H1 (cell line): ENCODE measurements at regions not wholly inside any gene's neighbourhood (a gene's known extent, or its start where the extent isn't known, plus 50 kb on each side); places are given as distances from the start of the nearest gene placed in this dataset.

Experiments used
- CTCF ChIA-PET: fragments of 300-600 bp; sonication (Branson Sonifier 250); formaldehyde crosslinking; loops from one replicate; lab custom pipeline; 2021; ENCODE audit not compliant: partially characterized antibody; lab: Charles Lee
- POLR2A ChIA-PET: fragments of 300-600 bp; sonication (Branson Sonifier 250); formaldehyde crosslinking; loops from one replicate; lab custom pipeline; 2021; ENCODE audit warnings: inconsistent platforms; ENCODE audit not compliant: partially characterized antibody; lab: Charles Lee
- DNase-seq, 2 experiments: peaks; one replicate each; pipeline versions ENCODE4 v3.0.0 to v3.0.0-alpha.2; 2010 to 2022; ENCODE audit warnings: low spot score in 2 of 2, low read depth in 1 of 2, mixed read lengths in 1 of 2
- FAIRE-seq: peaks from 2 replicates; lab custom pipeline; 2011; peaks lifted over from hg19 to GRCh38; lab: Jason Lieb, UNC
- H2AFZ ChIP-seq: 2 replicates; pipeline ENCODE4 v1.8.1; 2012; ENCODE audit warnings: low read length, inconsistent platforms
- H2AK5ac ChIP-seq: 2 replicates; pipeline ENCODE4 v1.6.1; 2013; ENCODE audit warnings: low read depth, low read length
- H2BK120ac ChIP-seq: replicated peaks from 2 replicates; pipeline ENCODE3; 2013; ENCODE audit warnings: low read depth, low read length, inconsistent platforms
- H2BK12ac ChIP-seq: 2 replicates; pipeline ENCODE4 v1.6.1; 2013; ENCODE audit warnings: low read depth, low read length
- H2BK15ac ChIP-seq: 2 replicates; pipeline ENCODE4 v1.6.1; 2013; ENCODE audit warnings: low read length
- H2BK20ac ChIP-seq: 2 replicates; pipeline ENCODE4 v1.6.1; 2013; ENCODE audit warnings: low read length
- H2BK5ac ChIP-seq: 2 replicates; pipeline ENCODE4 v1.6.1; 2013; ENCODE audit warnings: low read depth, low read length
- H3K14ac ChIP-seq: 2 replicates; pipeline ENCODE4 v1.6.1; 2013; ENCODE audit warnings: inconsistent platforms; ENCODE audit not compliant: insufficient read length
- H3K18ac ChIP-seq: 2 replicates; pipeline ENCODE4 v1.6.1; 2013; ENCODE audit warnings: low read length; ENCODE audit errors: extremely low read depth
- H3K23ac ChIP-seq: 2 replicates; pipeline ENCODE4 v1.6.1; 2013; ENCODE audit warnings: inconsistent platforms; ENCODE audit not compliant: insufficient read length
- H3K23me2 ChIP-seq: 2 replicates; pipeline ENCODE4 v1.6.1; 2013; ENCODE audit warnings: low read depth, low read length
- H3K27ac ChIP-seq: 2 replicates; pipeline ENCODE4 v1.6.1; 2011; ENCODE audit warnings: low read depth, low read length, inconsistent platforms
- H3K27me3 ChIP-seq, 4 experiments: replicated peaks in 1 of 4; 1 replicate in 1 of 4; 2 replicates in 3 of 4; pipeline versions ENCODE4 v1.6.1 to v1.8.1; 2011 to 2013; ENCODE audit warnings: low read length in 3 of 4, mild to moderate bottlenecking in 3 of 4, inconsistent platforms in 2 of 4, mixed read lengths in 2 of 4, moderate library complexity in 1 of 4; ENCODE audit not compliant: control insufficient read depth in 3 of 4, insufficient read depth in 3 of 4; ENCODE audit errors: extremely low read depth in 1 of 4
- H3K36me3 ChIP-seq, 4 experiments: 2 replicates each; pipeline versions ENCODE4 v1.6.1 to v1.8.1; 2011 to 2013; ENCODE audit warnings: mild to moderate bottlenecking in 4 of 4, low read length in 3 of 4, moderate library complexity in 2 of 4, control low read depth in 1 of 4, inconsistent platforms in 1 of 4; ENCODE audit not compliant: insufficient read depth in 4 of 4, control insufficient read depth in 2 of 4
- H3K4ac ChIP-seq: replicated peaks from 2 replicates; pipeline ENCODE3; 2013; ENCODE audit warnings: low read length, low read depth, mixed read lengths, inconsistent platforms; ENCODE audit not compliant: insufficient read length
- H3K4me1 ChIP-seq, 4 experiments: replicated peaks in 1 of 4; 1 replicate in 1 of 4; 2 replicates in 3 of 4; pipeline versions ENCODE4 v1.6.1 to v1.8.1; 2011 to 2013; ENCODE audit warnings: low read length in 3 of 4, inconsistent platforms in 2 of 4, mixed read lengths in 1 of 4; ENCODE audit not compliant: insufficient read depth in 4 of 4, control insufficient read depth in 3 of 4
- H3K4me2 ChIP-seq, 2 experiments: 2 replicates each; pipeline versions ENCODE4 v1.6.1 to v1.8.1; 2011 to 2013; ENCODE audit warnings: low read depth in 2 of 2, low read length in 2 of 2, control low read depth in 1 of 2, inconsistent platforms in 1 of 2, mild to moderate bottlenecking in 1 of 2; ENCODE audit not compliant: insufficient read depth in 1 of 2
- H3K4me3 ChIP-seq, 4 experiments: fragments of 200-600, 300-600 bp in 1 of 4; sonication (generic), shearing (Covaris generic), sonication (Bioruptor Twin) in 1 of 4; 2 replicates each; pipeline versions ENCODE4 v1.5.1 to v1.8.1; 2011 to 2016; ENCODE audit warnings: low read length in 4 of 4, low read depth in 3 of 4, control low read depth in 2 of 4, inconsistent platforms in 2 of 4, mild to moderate bottlenecking in 2 of 4, mixed read lengths in 1 of 4, moderate library complexity in 1 of 4; ENCODE audit not compliant: insufficient read depth in 2 of 4; ENCODE audit errors: extremely low read depth in 1 of 4
- H3K56ac ChIP-seq: replicated peaks from 2 replicates; pipeline ENCODE3; 2013; ENCODE audit warnings: low read depth, mild to moderate bottlenecking, mixed read lengths, low read length, inconsistent platforms; ENCODE audit not compliant: insufficient read length
- H3K79me1 ChIP-seq: 2 replicates; pipeline ENCODE4 v1.6.1; 2013; ENCODE audit warnings: low read depth, low read length, control low read depth
- H3K79me2 ChIP-seq, 2 experiments: 2 replicates each; pipeline versions ENCODE4 v1.6.1 to v1.8.1; 2012 to 2013; ENCODE audit warnings: low read length in 2 of 2, mild to moderate bottlenecking in 2 of 2, inconsistent platforms in 1 of 2; ENCODE audit not compliant: insufficient read depth in 2 of 2, control insufficient read depth in 1 of 2
- H3K9ac ChIP-seq, 4 experiments: replicated peaks in 1 of 4; 1 replicate in 1 of 4; 2 replicates in 3 of 4; pipeline versions ENCODE4 v1.6.1 to v1.8.1; 2011 to 2013; ENCODE audit warnings: low read depth in 3 of 4, low read length in 3 of 4, control low read depth in 2 of 4, mild to moderate bottlenecking in 2 of 4, moderate library complexity in 2 of 4, inconsistent platforms in 1 of 4; ENCODE audit errors: extremely low read depth in 1 of 4
- H3K9me3 ChIP-seq, 2 experiments: 2 replicates each; pipeline versions ENCODE4 v1.6.1 to v1.8.1; 2012 to 2013; ENCODE audit warnings: mild to moderate bottlenecking in 2 of 2, moderate library complexity in 2 of 2, control low read depth in 1 of 2, inconsistent platforms in 1 of 2, low read depth in 1 of 2, low read length in 1 of 2, mixed read lengths in 1 of 2; ENCODE audit not compliant: insufficient read depth in 2 of 2
- H4K20me1 ChIP-seq, 2 experiments: replicated peaks in 1 of 2; 2 replicates each; pipeline versions ENCODE3 to v1.8.1; 2011 to 2013; ENCODE audit warnings: inconsistent platforms in 2 of 2, low read length in 2 of 2, mild to moderate bottlenecking in 1 of 2; ENCODE audit not compliant: insufficient read depth in 2 of 2, control insufficient read depth in 1 of 2
- H4K5ac ChIP-seq: 2 replicates; pipeline ENCODE4 v1.6.1; 2013; ENCODE audit warnings: low read length, low read depth, mixed read lengths, inconsistent platforms; ENCODE audit not compliant: insufficient read length
- H4K8ac ChIP-seq: 2 replicates; pipeline ENCODE4 v1.8.0; 2013; ENCODE audit warnings: mild to moderate bottlenecking, moderate library complexity, low read length, inconsistent platforms; ENCODE audit not compliant: insufficient read depth; ENCODE audit errors: extremely low read depth
- H4K91ac ChIP-seq: replicated peaks from 2 replicates; pipeline ENCODE3; 2013; ENCODE audit warnings: low read length, mixed read lengths, inconsistent platforms; ENCODE audit not compliant: insufficient read length
- CBX5 ChIP-seq: fragments of 300-800, 300-1000 bp; sonication (generic); IDR thresholded peaks from 2 replicates; pipeline ENCODE4 v1.7.1; 2016; ENCODE audit warnings: antibody characterized with exemption, low read length, low read depth
- FOSL1 ChIP-seq: IDR thresholded peaks from 2 replicates; pipeline ENCODE4 v1.6.1; 2011; ENCODE audit warnings: mild to moderate bottlenecking, low read depth, low read length, moderate library complexity; ENCODE audit not compliant: insufficient read depth
- KDM4A ChIP-seq: IDR thresholded peaks from one replicate; pipeline ENCODE4 v1.7.1; 2012; ENCODE audit warnings: low read depth, mild to moderate bottlenecking, moderate library complexity, low read length, inconsistent platforms; ENCODE audit not compliant: severe bottlenecking
- RAD21 ChIP-seq, 2 experiments: IDR thresholded peaks in 1 of 2; conservative IDR thresholded peaks in 1 of 2; 2 replicates each; pipeline ENCODE4 v1.6.1; 2011; ENCODE audit warnings: low read depth in 2 of 2, low read length in 2 of 2, improper control_type of control experiment in 1 of 2, inconsistent platforms in 1 of 2, mild to moderate bottlenecking in 1 of 2, moderate library complexity in 1 of 2
- RFX5 ChIP-seq: IDR thresholded peaks from 2 replicates; pipeline ENCODE4 v1.6.1; 2011; ENCODE audit warnings: low read depth, low read length, improper control_type of control experiment, borderline replicate concordance
- SIX5 ChIP-seq: IDR thresholded peaks from 2 replicates; pipeline ENCODE4 v1.6.1; 2011; ENCODE audit warnings: mild to moderate bottlenecking, low read depth, low read length
- TBP ChIP-seq: IDR thresholded peaks from 2 replicates; pipeline ENCODE4 v1.6.1; 2011; ENCODE audit warnings: low read depth, low read length, improper control_type of control experiment
- USF2 ChIP-seq: IDR thresholded peaks from 2 replicates; pipeline ENCODE4 v1.6.1; 2011; ENCODE audit warnings: low read length, improper control_type of control experiment
- WGBS, 2 experiments: shearing (Covaris generic) in 1 of 2; methylation state at CpG; one replicate each; pipeline versions ENCODE4 v1.1.6 to v1.1.7; 2013 to 2015; ENCODE audit warnings: low lambda C conversion rate in 2 of 2, mixed read lengths in 2 of 2, inconsistent platforms in 1 of 2, low coverage in 1 of 2, missing lambda C conversion rate in 1 of 2; ENCODE audit not compliant: insufficient replicate concordance in 2 of 2, insufficient coverage in 1 of 2, insufficient read length in 1 of 2; ENCODE audit errors: extremely low coverage in 1 of 2, missing lambda C conversion rate in 1 of 2; 5-methylcytosine and 5-hydroxymethylcytosine counted together
- TF ChIP-seq, protein P1 (sequence below): IDR thresholded peaks from 2 replicates; pipeline ENCODE4 v1.6.1; 2011; ENCODE audit warnings: low read depth, mild to moderate bottlenecking, low read length; ENCODE audit not compliant: insufficient read depth

DNA sequence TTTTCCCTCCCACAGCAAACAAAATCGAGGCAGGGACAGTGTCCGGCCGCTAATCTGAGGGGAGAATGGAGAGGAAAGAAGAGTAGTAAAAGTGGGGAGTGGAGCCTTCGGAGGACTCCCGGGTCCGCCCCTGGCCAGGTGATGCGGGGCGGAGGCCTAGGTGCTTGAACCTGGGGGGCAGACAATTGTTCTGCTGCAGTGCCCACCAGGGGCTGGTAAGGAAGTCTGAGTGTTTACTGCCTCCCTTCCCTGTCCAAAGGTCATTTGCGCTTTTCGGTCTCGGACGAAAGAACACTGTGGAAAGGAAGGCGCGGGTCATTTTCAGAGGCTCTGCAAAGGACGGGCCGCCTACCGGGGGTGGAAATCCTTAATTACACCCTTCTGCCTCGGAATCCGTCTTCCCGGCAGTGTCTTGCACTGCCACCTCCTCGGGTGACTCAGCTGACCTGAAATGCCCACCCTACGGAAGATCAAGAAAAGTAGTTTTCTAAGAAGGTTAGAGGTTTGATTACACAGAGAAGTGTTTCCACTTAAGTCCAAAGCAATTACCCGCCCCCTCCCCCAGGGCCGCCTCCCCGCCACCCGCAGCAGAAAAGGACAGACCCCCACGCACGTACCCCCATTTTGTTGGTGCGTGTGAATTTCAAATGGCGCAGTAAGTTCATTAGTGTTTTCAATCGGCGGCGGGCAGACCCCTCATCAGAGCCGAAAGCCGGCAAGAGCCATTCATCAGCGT, 99.9 kb upstream of the TENM3 start:
- POLR2A ChIA-PET = interaction anchor here (0.8 to 1.3 kb wide), 3 partner anchors 24 to 115 kb away, joined by 3 to 4 read pairs (median 3); no protein-coding TSS in a partner anchor
- H3K27ac ChIP-seq = no peak overlapping the region; the same call in 1 of the 2 replicates
- CTCF ChIA-PET = interaction anchor here (0.8 kb wide), 1 partner anchor 414 kb away, joined by 3 read pairs; no protein-coding TSS in a partner anchor
- no peak for TF ChIP-seq SIX5
- no peak for TF ChIP-seq CBX5
- TF ChIP-seq RAD21 (IDR thresholded peaks at IDR 0.05 in 1 of 2, conservative IDR thresholded peaks at IDR 0.05 in 1 of 2; ENCODE audit: low read depth in 2 of 2, low read length in 2 of 2) = no peak
- TF ChIP-seq KDM4A = peak; percentile 25
- TF ChIP-seq USF2 = no peak
- TF ChIP-seq, protein P1, sequence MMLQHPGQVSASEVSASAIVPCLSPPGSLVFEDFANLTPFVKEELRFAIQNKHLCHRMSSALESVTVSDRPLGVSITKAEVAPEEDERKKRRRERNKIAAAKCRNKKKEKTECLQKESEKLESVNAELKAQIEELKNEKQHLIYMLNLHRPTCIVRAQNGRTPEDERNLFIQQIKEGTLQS = no peak
- no peak for TF ChIP-seq RFX5
- TF ChIP-seq TBP = no peak
- TF ChIP-seq FOSL1 = no peak

More for the DNA sequence above, 99.9 kb upstream of the TENM3 start:
- Histone ChIP-seq H2BK5ac (peak overlapping the region; percentile 83; the same call in 1 of the 2 replicates), H3K56ac (peak overlapping the region; percentile 62), H3K4ac (peak overlapping the region; percentile 91), H2BK15ac (0 out of 2 replicates have a peak overlapping the region, but pooled peaks have one; percentile 5), H3K4me2 (peak overlapping the region; percentile 85 to 99), H3K4me1 (peaks cover 8 to 15% (median 11%) of the 10 kb centered on the region in 4 experiments), H2BK20ac (0 out of 2 replicates have a peak overlapping the region, but pooled peaks have one; percentile 29), H2AFZ (no peak overlapping the region), H3K14ac (no peak overlapping the region), H3K27me3 (peaks cover 2 to 26% (median 16%) of the 10 kb centered on the region in 4 experiments; a peak in 6 of 7 replicates), H4K91ac (peak overlapping the region; percentile 52), H3K79me1 (no peaks in the 10 kb centered on the region), H3K9me3 (no peaks in the 10 kb centered on the region), H3K18ac (peak overlapping the region; percentile 39; the same call in 1 of the 2 replicates), H3K23ac (no peak overlapping the region), H2BK12ac (no peak overlapping the region), H4K8ac (peak overlapping the region; percentile 64), H3K36me3 (no peaks in the 10 kb centered on the region), H3K79me2 (peaks cover 0 to 33% of the 10 kb centered on the region in 2 experiments; a peak in 2 of 4 replicates), H4K20me1 (no peaks in the 10 kb centered on the region), H3K4me3 (peak overlapping the region; percentile 78 to 93 (median 80)), H2AK5ac (0 out of 2 replicates have a peak overlapping the region, but pooled peaks have one; percentile 31), H4K5ac (no peak overlapping the region), H3K9ac (peak overlapping the region; percentile 29 to 80 (median 74)), H2BK120ac (peak overlapping the region; percentile 29), H3K23me2 (peaks cover 13% of the 10 kb centered on the region)
- DNase-seq = no peak
- 2% methylated on average over 36 of the region's 36 CpGs; no CpG with 5 or more reads in 1 of the 2 experiments for WGBS, 2 experiments
- no peak for FAIRE-seq
